Caco-2 (cell line): ENCODE measurements at regions not wholly inside any gene's neighbourhood (a gene's known extent, or its start where the extent isn't known, plus 50 kb on each side); places are given as distances from the start of the nearest gene placed in this dataset.

ENCODE experiments used
- BruUV-seq: library from RNA; stranded (reverse); fragments of 400-500 nt; replicated peaks from 2 replicates; lab custom pipeline; 2021; lab: Mats Ljungman, UMichigan
- CTCF ChIA-PET: fragments of 300-600 bp; sonication (Branson Sonifier 250); formaldehyde crosslinking; loops from one replicate; lab custom pipeline; 2022; ENCODE audit warnings: antibody characterized with exemption; lab: Charles Lee
- POLR2A ChIA-PET: fragments of 300-600 bp; sonication (Branson Sonifier 250); formaldehyde crosslinking; loops from one replicate; lab custom pipeline; 2022; ENCODE audit warnings: antibody characterized with exemption; lab: Charles Lee
- DNase-seq, 2 experiments: peaks; one replicate each; pipeline versions ENCODE4 v3.0.0 to v3.0.0-alpha.2; 2020 to 2022
- H3K27me3 ChIP-seq: replicated peaks from 2 replicates; pipeline ENCODE4 v1.6.0; 2011; ENCODE audit warnings: low read length; ENCODE audit not compliant: control insufficient read depth, insufficient read depth
- H3K36me3 ChIP-seq: 2 replicates; pipeline ENCODE4 v1.5.1; 2011; ENCODE audit warnings: low read length; ENCODE audit not compliant: control insufficient read depth, insufficient read depth
- H3K4me1 ChIP-seq: fragments of 250-450 bp; sonication (Bioruptor Pico); 2 replicates; pipeline ENCODE4 v1.5.1; 2020; ENCODE audit warnings: mild to moderate bottlenecking
- H3K4me3 ChIP-seq: 2 replicates; pipeline ENCODE4 v1.5.1; 2011; ENCODE audit warnings: low read depth, mild to moderate bottlenecking, control low read depth, low read length
- H3K9me3 ChIP-seq: fragments of 250-450 bp; sonication (Bioruptor Pico); 2 replicates; pipeline ENCODE4 v1.5.1; 2020; ENCODE audit warnings: mild to moderate bottlenecking, moderate library complexity
- H3K27ac Mint-ChIP-seq: one replicate; pipeline ENCODE4 v1.8.0; 2022; ENCODE audit warnings: mixed read lengths; ENCODE audit not compliant: unreplicated experiment
- H3K27me3 Mint-ChIP-seq: one replicate; pipeline ENCODE4 v1.8.0; 2022; ENCODE audit warnings: mixed read lengths; ENCODE audit not compliant: insufficient read depth, unreplicated experiment
- H3K36me3 Mint-ChIP-seq: one replicate; pipeline ENCODE4 v1.8.0; 2022; ENCODE audit warnings: mild to moderate bottlenecking, mixed read lengths; ENCODE audit not compliant: insufficient read depth, unreplicated experiment
- H3K4me1 Mint-ChIP-seq: one replicate; pipeline ENCODE4 v1.8.0; 2022; ENCODE audit warnings: low read depth, mixed read lengths; ENCODE audit not compliant: unreplicated experiment
- H3K4me3 Mint-ChIP-seq: one replicate; pipeline ENCODE4 v1.8.0; 2022; ENCODE audit warnings: mild to moderate bottlenecking, moderate library complexity, mixed read lengths; ENCODE audit not compliant: unreplicated experiment
- H3K9me3 Mint-ChIP-seq: one replicate; pipeline ENCODE4 v1.8.0; 2022; ENCODE audit warnings: mixed read lengths; ENCODE audit not compliant: unreplicated experiment
- CTCF ChIP-seq, 2 experiments: fragments of 200-600 bp in 1 of 2; IDR thresholded peaks; 1 replicate in 1 of 2; 2 replicates in 1 of 2; pipeline versions ENCODE4 v1.5.1 to v1.8.0; 2011 to 2022; ENCODE audit warnings: antibody characterized with exemption in 1 of 2, control low read depth in 1 of 2, inconsistent platforms in 1 of 2, low read depth in 1 of 2, low read length in 1 of 2, mild to moderate bottlenecking in 1 of 2, moderate library complexity in 1 of 2; ENCODE audit not compliant: insufficient read depth in 1 of 2, severe bottlenecking in 1 of 2, unreplicated experiment in 1 of 2
- intact Hi-C: fragments of 100-400 bp; cut with micrococcal nuclease; formaldehyde crosslinking; loops from one replicate; pipeline ENCODE4 v1.10.0; 2022; ENCODE audit not compliant: unreplicated experiment

GRCh38 chr16:5826332-5826731 is 728.7 kb upstream of the EEF2KMT start:
- Mint-ChIP-seq H3K4me3 (no peak overlapping the region), H3K9me3 (no peaks in the 10 kb centered on the region), H3K27ac (no peak overlapping the region), H3K4me1 (no peaks in the 10 kb centered on the region), H3K27me3 (peaks cover 6% of the 10 kb centered on the region), H3K36me3 (no peaks in the 10 kb centered on the region)
- ChIA-PET CTCF (no interaction called here), POLR2A (no interaction called here)
- H3K4me3 ChIP-seq = no peak overlapping the region
- H3K27me3 ChIP-seq = no peaks in the 10 kb centered on the region
- no TSS peak for BruUV-seq
- intact Hi-C loops = no loop called here
- no peak for DNase-seq
- no peaks in the 10 kb centered on the region for H3K4me1 ChIP-seq
- TF ChIP-seq CTCF (IDR thresholded peaks at IDR 0.05; ENCODE audit: insufficient read depth in 1 of 2, low read depth in 1 of 2, low read length in 1 of 2, severe bottlenecking in 1 of 2, unreplicated experiment in 1 of 2) = no peak
- no peaks in the 10 kb centered on the region for H3K9me3 ChIP-seq
- H3K36me3 ChIP-seq = no peaks in the 10 kb centered on the region

GRCh38 chr16:5820472-5820871 is 722.9 kb upstream of the EEF2KMT start:
- no TSS peak for BruUV-seq
- intact Hi-C loops = no loop called here
- ChIA-PET POLR2A (no interaction called here), CTCF (no interaction called here)
- H3K4me3 Mint-ChIP-seq = no peak overlapping the region
- no peak for DNase-seq
- Histone ChIP-seq H3K27me3 (no peaks in the 10 kb centered on the region), H3K4me3 (no peak overlapping the region), H3K36me3 (no peaks in the 10 kb centered on the region), H3K9me3 (no peaks in the 10 kb centered on the region), H3K4me1 (no peaks in the 10 kb centered on the region)
- H3K36me3 Mint-ChIP-seq = no peaks in the 10 kb centered on the region
- no peak overlapping the region for H3K27ac Mint-ChIP-seq
- H3K4me1 Mint-ChIP-seq = no peaks in the 10 kb centered on the region
- H3K27me3 Mint-ChIP-seq = peaks cover 9% of the 10 kb centered on the region
- no peak for TF ChIP-seq CTCF (IDR thresholded peaks at IDR 0.05; ENCODE audit: insufficient read depth in 1 of 2, low read depth in 1 of 2, low read length in 1 of 2, severe bottlenecking in 1 of 2, unreplicated experiment in 1 of 2)
- H3K9me3 Mint-ChIP-seq = no peaks in the 10 kb centered on the region

- H3K9me3 Mint-ChIP-seq = no peaks in the 10 kb centered on the region
- intact Hi-C loops = no loop called here
- Histone ChIP-seq H3K4me3 (no peak overlapping the region), H3K36me3 (no peaks in the 10 kb centered on the region), H3K27me3 (no peaks in the 10 kb centered on the region), H3K4me1 (no peaks in the 10 kb centered on the region), H3K9me3 (no peaks in the 10 kb centered on the region)
- POLR2A ChIA-PET = no interaction called here
- no peaks in the 10 kb centered on the region for H3K4me1 Mint-ChIP-seq
- CTCF ChIA-PET = no interaction called here
- peaks cover 14% of the 10 kb centered on the region for H3K27me3 Mint-ChIP-seq
- no TSS peak for BruUV-seq
- no peak overlapping the region for H3K4me3 Mint-ChIP-seq
- no peak overlapping the region for H3K27ac Mint-ChIP-seq
- no peaks in the 10 kb centered on the region for H3K36me3 Mint-ChIP-seq
- no peak for TF ChIP-seq CTCF (IDR thresholded peaks at IDR 0.05; ENCODE audit: insufficient read depth in 1 of 2, low read depth in 1 of 2, low read length in 1 of 2, severe bottlenecking in 1 of 2, unreplicated experiment in 1 of 2)
- DNase-seq = no peak
Observed at GRCh38 chr16:5815570-5816237, 718.1 kb upstream of the EEF2KMT start.
